ENCODE measurements at regions not wholly inside any gene's neighbourhood (a gene's known extent, or its start where the extent isn't known, plus 50 kb on each side); places are given as distances from the start of the nearest gene placed in this dataset.

GRCh38 chr13:90553159-90553558 lies 794.3 kb upstream of the MIR17HG start:
- H3K79me2 ChIP-seq (replicated peaks; ENCODE audit: insufficient read depth): no peaks in the 10 kb centered on the region
- no peaks in the 10 kb centered on the region for H3F3A ChIP-seq (replicated peaks; ENCODE audit: low read depth)
- no peaks in the 10 kb centered on the region; the same call in 1 of the 2 replicates for H3K36me3 ChIP-seq (ENCODE audit: insufficient read depth)
- H3K4me2 ChIP-seq: no peak overlapping the region
- Mint-ChIP-seq H3K4me1 (peaks cover 7% of the 10 kb centered on the region; the same call in 2 of the 3 replicates), H3K4me3 (no peak overlapping the region), H3K36me3 (ENCODE audit: low read depth) (peaks cover 2% of the 10 kb centered on the region), H3K27me3 (ENCODE audit: insufficient read depth, low read depth, poor library complexity) (no peaks in the 10 kb centered on the region), H3K9me3 (peaks cover 9% of the 10 kb centered on the region), H3K27ac (no peak overlapping the region; the same call in 1 of the 2 replicates)
- no peaks in the 10 kb centered on the region for H3K27me3 ChIP-seq (ENCODE audit: insufficient read depth)
- H3K27ac ChIP-seq (ENCODE audit: low read depth): no peak overlapping the region
- no peaks in the 10 kb centered on the region for H3K9me2 ChIP-seq (ENCODE audit: insufficient read depth)
- no peaks in the 10 kb centered on the region for H4K20me1 ChIP-seq (replicated peaks; ENCODE audit: insufficient read depth)
- no peak overlapping the region for H3K4me3 ChIP-seq
- H3K4me1 ChIP-seq (ENCODE audit: insufficient read depth): no peaks in the 10 kb centered on the region
- DNase-seq (ENCODE audit: low spot score): no peak
- TF ChIP-seq CREB1 (CRISPR knock-in tag; IDR thresholded peaks at IDR 0.05; ENCODE audit: low read depth) (no peak), ZNF114 (CRISPR knock-in tag; IDR thresholded peaks at IDR 0.05) (no peak), STAT1 (IDR thresholded peaks at IDR 0.05; ENCODE audit: unreplicated experiment) (no peak), REST (IDR thresholded peaks at IDR 0.05; ENCODE audit: unreplicated experiment) (no peak), JUNB (IDR thresholded peaks at IDR 0.05; ENCODE audit: unreplicated experiment) (no peak), ETS1 (IDR thresholded peaks at IDR 0.05) (no peak), POLR2AphosphoS5 (IDR thresholded peaks at IDR 0.05; ENCODE audit: low read depth) (no peak), CTCF (conservative IDR thresholded peaks at IDR 0.05; ENCODE audit: low read depth in 2 of 2) (no peak), ZNF462 (CRISPR knock-in tag; IDR thresholded peaks at IDR 0.05) (no peak), EZH2phosphoT487 (IDR thresholded peaks at IDR 0.05; ENCODE audit: unreplicated experiment) (no peak)
- no peak for ATAC-seq
- H2AFZ ChIP-seq: no peak overlapping the region

Measured in GM23338 (cell line).